Hematopoietic multipotent progenitor cell treated with erythropoietin and hydrocortisone succinate and interleukin-3 and kit ligand, for 6 days (in vitro differentiated cells): ENCODE measurements at regions not wholly inside any gene's neighbourhood (a gene's known extent, or its start where the extent isn't known, plus 50 kb on each side); places are given as distances from the start of the nearest gene placed in this dataset.
"Not testable (repeated sequence)": the region's sequence is repeated elsewhere in the genome, so short reads cannot be mapped to it uniquely, and the experiment has no call there.

ENCODE experiments used
- DNase-seq: peaks from one replicate; pipeline ENCODE4 v3.0.0-alpha.2; 2015

GRCh38 chr7:152905949-152906348, 146.4 kb downstream of the ACTR3B start:
- DNase-seq = no peak

GRCh38 chr7:152907042-152907761, 147.7 kb downstream of the ACTR3B start:
- no peak for DNase-seq

GRCh38 chr7:152909280-152909679, 149.7 kb downstream of the ACTR3B start:
- DNase-seq = no peak

- no peak for DNase-seq
These were observed 150.4 kb downstream of the ACTR3B start for GRCh38 chr7:152909683-152910544.

GRCh38 chr7:152910545-152911225, 151.1 kb downstream of the ACTR3B start:
- DNase-seq = no peak

- DNase-seq = no peak
These were observed 151.6 kb downstream of the ACTR3B start for GRCh38 chr7:152911226-152911560.

GRCh38 chr7:152911922-152912321, 152.4 kb downstream of the ACTR3B start:
- no peak for DNase-seq

GRCh38 chr7:152912511-152912910, 153.0 kb downstream of the ACTR3B start:
- no peak for DNase-seq

GRCh38 chr7:152913492-152913891, 153.9 kb downstream of the ACTR3B start:
- no peak for DNase-seq

- DNase-seq = no peak
These were observed 154.7 kb downstream of the ACTR3B start for GRCh38 chr7:152914014-152914844.

- not testable (repeated sequence) for DNase-seq
These were observed 155.2 kb downstream of the ACTR3B start for GRCh38 chr7:152914845-152915102.

- no peak for DNase-seq
These were observed 162.9 kb downstream of the ACTR3B start for GRCh38 chr7:152922318-152923081.

- DNase-seq = no peak
These were observed 164.2 kb downstream of the ACTR3B start for GRCh38 chr7:152923711-152924110.

GRCh38 chr7:152924238-152924637, 164.7 kb downstream of the ACTR3B start:
- DNase-seq = no peak

- DNase-seq = no peak
These were observed 165.4 kb downstream of the ACTR3B start for GRCh38 chr7:152924826-152925411.

GRCh38 chr7:152925412-152926147, 166.0 kb downstream of the ACTR3B start:
- no peak for DNase-seq

GRCh38 chr7:152931633-152932032, 172.1 kb downstream of the ACTR3B start:
- no peak for DNase-seq

- DNase-seq = no peak
These were observed 177.7 kb downstream of the ACTR3B start for GRCh38 chr7:152937282-152937681.

- not testable (repeated sequence) for DNase-seq
These were observed 187.1 kb downstream of the ACTR3B start for GRCh38 chr7:152946616-152947015.

GRCh38 chr7:152947686-152948085, 188.1 kb downstream of the ACTR3B start:
- DNase-seq = no peak

- DNase-seq = no peak
These were observed 189.7 kb downstream of the ACTR3B start for GRCh38 chr7:152949253-152949652.
